ENCODE measurements at regions not wholly inside any gene's neighbourhood (a gene's known extent, or its start where the extent isn't known, plus 50 kb on each side); places are given as distances from the start of the nearest gene placed in this dataset.

DNA sequence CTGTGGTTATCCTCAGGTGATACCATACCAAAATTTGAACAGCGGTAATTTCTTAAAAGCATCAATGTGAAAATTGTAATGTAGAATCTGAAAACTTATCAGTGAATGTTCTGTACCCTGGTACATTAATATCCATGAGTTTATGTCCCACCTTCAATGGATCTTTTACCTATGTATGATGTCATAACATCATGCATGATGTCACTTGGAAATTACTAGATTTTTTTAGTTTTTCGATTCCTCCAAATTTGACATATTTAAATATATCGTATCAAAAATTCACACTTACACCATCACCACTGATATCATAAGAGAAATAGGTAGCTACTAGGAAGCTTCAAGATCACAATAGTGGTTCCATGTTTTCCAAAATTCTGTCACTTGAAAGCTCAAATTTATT, 95.0 kb upstream of the AKR1E2 start:
- no peak for DNase-seq

DNA sequence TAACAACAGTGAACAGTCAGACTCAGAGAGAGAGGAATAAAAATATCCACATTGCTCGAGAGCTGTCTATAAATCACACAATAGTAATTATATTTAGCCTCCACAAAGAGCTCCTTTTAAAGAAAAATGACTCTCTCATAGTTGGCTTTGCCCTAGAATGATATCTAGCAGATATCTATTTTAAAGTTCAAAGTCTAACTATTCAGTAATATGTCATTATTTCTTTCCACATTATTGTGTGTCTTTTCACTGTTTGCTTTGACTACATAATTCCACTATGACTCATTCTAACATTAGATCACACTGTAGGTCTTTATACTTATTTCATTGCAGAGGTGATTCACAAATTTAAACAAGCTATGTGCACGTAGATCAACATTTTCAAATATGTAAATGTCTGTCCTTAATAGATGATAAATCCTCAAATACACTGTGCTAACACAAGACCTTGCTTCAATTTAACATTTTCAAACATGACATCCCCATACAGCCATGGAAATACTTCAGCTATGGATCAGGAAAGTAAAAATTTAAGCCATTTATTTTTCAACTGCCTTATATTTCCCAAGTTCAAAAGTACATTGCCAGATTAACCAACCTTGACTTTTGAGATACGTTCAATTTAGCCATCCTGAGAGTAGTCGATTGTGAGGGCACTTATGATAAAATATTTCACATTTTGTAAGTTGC, 99.9 kb upstream of the AKR1E2 start:
- no peak for DNase-seq

DNA sequence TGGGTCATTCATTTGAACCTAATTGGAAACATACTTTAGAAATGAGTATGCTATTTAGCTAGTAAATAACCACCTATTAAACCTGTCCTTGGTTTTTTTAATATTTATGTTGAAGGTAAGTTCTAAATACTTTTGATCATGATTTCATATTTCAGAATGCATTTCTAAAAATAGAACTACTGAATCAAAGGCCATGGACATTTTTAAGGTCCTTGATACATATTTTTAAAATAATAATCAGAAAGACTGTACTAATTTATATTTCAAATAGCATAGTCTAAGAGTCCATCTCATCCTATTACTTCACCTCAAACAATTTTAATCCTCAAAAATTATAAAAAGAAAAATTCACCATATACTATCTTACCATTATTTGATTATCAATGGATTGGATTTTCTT, 102.1 kb upstream of the AKR1E2 start:
- DNase-seq = no peak

DNA sequence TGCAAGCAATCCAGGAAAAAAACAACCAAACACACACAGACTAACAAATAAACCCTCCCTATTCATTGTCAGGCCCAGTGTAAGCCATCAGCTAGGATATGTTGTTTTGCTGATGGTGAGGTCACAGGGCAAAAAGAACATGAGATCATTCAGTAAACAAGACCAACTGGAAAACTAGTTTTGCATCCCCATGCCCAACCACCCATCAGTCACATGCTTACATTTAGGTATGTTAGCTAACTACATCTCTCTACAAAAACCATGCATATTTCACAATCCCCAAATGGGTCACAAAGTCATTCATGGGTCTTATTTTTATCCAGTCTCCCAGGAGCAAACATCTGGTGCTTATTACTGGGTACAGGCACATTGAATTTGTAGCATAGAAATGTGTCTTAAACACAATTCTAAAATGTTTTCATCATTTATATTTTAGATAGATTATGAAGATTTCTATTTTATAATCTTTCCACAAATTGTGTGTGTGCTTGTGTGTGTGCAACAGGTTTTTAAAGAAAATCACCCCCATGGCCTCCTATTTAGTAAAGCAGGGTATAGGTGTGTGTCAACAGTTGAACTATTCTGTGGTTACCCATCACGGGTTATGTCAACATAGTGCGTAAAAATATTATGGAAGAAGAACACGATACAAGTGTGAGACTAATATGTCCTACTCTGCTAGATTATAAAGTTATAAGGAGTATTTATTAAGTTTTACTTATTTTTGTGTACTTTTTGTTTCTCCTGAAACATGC, 103.8 kb upstream of the AKR1E2 start:
- DNase-seq = no peak

DNA sequence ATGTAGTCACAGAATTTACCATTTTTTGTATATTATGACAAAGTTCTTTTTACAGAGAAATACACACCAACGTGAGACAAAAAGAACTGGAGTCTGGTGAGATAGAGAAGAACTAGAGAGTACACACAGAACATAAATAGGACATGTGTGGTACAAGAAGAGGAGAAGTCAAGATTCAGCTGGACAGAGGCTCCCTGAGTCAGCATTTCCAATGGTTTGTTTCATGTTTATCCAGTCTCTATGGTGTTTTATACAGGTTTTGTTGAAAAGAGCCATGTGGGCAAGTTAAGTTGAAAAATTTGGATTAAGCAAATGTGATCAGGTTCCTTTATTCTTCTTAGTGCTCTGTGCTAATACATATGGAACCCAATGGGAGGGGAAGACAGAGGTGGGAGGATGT, 105.5 kb upstream of the AKR1E2 start:
- no peak for DNase-seq

DNA sequence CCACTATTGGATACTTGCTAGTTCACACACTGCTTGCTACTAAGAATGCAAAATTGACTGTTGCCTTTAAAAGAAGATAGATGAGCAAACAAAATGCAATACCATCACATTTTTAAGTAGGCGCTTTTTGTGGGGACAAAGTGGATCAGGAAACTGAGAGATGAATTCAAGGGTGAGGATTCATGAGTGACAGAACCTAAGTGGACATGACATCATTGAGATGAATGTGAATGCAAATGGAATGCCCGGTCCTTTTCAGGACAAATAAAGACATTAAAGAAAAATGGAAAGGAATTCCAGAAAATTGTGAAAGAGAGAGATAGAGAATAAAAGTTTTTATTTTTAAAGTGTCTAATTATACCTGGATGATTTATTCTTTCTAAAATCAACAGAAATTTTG, 106.3 kb upstream of the AKR1E2 start:
- no peak for DNase-seq

DNA sequence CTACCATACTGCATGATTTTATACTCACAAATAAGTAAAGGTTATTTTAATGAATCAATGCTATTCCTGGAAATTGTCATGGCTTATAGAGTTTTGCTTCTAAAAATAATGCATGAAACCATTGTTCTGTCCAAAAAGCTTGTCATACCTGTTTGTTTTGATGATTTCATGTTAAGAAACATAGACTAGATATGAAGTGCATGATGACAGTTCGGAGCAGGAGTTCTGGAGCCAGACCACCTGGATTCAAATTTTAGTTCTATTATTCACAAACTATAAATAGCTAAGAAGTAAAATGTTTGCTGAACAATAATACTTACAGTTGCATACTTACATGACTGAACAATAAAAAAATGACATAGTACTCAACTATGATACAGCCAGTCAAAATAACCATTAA, 107.0 kb upstream of the AKR1E2 start:
- DNase-seq = no peak

DNA sequence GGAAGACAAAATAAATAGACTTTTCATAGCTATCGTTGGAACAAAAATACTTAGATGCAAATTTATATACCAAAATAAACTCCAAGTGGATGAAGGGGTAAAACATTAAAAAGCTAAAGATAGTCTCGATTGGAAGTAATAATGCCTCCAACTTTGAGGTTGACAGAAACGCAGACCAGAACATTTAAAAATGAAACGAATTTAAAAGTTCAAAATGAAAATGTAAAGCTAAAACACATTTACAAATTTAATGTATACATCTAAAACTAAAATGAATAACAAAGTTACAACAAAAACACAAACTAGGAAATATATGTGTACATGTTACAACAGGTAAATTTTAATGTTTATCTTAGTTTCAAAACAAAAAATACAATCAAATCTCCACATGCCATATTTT, 107.5 kb upstream of the AKR1E2 start:
- no peak for DNase-seq

DNA sequence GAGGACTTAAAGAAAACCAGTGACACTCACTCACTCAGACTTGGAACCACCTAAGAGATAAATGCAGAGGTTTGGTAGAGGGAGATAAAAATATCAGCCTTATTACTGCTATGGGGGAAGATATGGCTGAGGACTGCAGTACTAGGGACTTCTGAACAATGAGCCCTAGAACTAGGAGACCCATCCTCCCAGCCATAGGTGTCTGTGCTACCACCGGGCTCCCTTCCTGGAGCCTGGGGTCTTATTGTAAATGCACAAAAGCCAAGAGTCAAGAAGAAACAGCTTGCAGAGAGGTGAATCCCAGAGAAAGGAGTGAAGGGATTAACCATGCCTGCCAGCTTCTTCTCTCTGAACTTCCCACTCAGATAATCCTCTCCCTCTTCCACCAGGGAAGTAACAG, 108.3 kb upstream of the AKR1E2 start:
- DNase-seq = no peak

DNA sequence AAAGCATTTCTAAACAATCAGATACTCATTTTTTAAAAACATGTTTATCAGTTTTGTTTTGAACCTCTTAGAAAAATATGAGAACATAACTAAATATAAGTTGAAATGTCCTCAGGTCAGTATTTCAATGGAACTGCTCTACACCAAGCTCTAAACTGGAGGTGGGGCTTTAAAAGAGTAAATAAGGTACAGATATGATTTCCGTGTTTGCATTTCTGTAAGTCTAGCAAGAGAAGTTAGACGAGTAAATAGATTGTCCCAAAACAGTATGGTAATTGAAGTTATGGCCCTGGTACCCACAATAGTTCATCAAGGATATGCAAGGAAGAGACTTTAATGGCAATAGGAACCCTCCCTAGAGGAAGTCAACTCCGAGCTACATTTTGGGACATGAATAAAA, 115.1 kb upstream of the AKR1E2 start:
- no peak for DNase-seq

DNA sequence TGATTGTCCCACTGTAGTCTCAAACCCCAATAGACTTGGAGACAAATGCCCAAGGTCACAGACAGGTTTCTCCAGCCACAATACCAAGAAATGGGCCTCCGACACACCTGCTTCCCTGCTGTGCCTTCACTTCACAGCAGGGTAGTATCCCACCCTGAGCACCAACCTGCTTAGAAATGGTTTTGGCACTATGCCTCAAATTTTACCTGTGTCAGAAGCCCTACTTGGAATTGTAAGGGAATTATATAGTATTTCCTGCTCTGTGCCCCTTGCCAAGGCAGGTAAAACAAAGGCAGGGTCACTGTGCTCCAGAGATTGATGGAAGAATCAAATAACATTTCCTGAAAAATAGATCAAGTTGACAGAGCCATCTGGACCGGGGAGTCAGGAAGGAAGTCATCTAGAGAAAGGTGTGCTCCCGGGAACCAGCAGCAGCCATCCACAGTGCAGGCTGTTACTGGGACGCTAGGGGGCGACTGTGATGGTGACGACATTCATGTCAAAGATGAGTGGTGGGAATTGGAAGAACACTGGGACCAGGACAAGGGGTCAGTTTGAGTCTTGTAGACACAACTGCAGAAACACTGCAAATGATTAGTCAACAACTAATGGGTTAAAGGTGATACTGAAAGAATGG, 117.8 kb upstream of the AKR1E2 start:
- no peak for DNase-seq

DNA sequence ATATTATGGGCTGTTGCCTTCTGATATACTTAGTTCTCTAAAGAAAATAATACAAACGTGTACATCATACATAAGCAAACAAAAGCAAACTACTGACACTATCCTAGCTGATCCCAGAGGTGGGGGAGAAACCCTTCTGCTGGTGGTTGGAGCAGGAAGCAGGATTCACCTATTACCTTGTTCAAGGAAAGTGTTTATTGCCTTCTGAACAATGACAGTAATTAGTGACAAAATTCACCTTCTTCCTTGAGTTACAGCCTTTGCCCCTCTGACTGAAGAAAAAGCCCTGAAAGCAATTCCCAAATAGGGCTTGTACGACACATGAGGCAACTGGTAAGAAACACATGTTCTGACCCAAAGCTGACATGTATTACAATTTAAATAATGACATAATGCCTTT, 118.8 kb upstream of the AKR1E2 start:
- DNase-seq = no peak

DNA sequence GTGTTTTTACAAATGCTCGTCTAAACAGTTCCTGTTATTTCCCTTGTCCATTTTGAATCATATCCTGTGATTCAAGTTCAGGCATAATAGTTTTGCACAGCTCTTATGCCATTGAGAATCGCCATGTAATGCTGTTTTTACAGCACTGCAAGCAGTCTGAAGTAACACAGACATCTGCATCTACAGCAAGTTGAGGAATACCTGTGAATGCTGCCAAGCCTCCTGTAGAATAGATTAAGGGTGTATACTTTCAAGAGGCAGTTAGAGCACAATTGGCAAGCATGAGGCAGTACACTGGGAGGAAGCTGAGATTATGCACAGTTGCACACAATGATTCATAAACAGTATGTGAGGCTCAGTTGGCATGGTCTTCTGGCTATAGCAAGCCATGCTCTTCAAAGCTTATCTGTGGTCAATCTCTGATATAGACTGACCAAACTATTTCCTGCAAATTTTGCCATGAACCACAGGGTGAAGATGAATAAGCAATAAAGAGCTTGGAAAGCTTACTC, 121.9 kb upstream of the AKR1E2 start:
- no peak for DNase-seq

DNA sequence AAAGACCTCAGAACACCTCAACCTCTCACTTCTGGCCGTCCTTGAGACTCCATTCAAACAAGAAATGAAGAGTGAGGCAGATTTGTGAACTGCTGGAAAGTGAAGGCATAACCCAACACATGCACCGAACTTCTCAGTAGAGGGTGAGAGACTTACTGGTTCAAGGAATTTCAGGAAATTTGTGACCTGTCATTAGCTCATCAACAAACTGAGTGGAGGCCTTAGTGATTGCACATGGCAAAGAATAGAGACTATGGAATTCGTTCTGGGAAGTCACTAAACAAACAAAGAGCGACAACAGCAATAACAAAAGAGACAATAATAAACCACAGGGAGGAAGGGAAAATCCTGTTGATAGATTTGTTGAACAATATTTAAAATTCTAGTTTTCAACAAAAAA, 125.0 kb upstream of the AKR1E2 start:
- DNase-seq = no peak

DNA sequence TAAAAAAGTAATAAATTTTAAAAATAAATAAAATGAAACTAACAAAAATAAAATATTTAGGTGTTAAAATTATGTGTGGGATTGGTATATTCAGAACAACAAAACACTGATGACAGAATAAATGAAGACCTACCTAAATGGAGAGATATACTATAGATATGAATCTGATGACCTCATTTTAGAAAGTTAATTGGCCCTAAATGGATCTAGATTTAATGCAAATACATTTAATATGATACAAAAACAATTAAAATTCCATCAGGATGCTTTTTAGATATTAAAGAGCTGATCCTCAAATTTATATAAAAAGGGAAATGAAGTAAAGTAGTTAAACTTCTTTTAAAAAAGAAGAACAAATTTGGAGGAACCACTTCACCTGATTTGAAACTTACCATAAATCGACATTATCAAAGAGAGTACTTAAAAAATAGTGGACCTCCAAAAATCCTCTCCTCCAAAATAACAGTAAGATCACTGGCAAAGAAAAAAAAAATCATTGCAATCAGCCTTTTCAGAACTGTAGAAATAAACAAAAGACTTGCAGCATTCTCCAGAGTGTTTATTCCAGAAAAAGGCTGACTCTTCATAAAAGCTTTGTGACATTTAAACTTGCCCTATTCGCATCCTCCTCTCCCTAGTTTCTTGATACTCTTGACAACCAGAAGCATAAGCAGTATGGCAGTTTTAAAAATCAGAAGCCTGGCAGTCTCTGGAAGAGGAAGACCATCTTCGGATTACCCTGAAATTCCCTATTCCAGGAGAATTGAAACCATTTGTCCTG, 125.9 kb upstream of the AKR1E2 start:
- DNase-seq = no peak

DNA sequence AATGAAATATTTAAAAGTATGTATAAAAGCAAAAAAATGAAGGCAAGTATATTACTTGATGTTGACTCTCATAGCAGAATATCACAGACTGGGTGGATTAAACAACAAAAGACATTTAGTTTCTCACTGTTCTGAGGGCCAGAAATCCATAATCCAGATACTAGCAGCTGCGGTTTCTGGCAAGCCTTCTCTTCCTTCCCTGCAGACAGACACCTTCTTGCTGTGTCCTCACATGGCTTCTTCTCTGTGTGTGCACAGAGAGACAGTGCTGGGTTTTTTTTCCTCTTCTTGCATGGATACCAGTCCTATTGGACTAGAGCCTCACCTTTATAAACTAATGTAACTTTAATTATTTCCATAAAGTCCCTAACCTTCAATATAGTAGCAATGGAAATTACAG, 127.9 kb upstream of the AKR1E2 start:
- no peak for DNase-seq

DNA sequence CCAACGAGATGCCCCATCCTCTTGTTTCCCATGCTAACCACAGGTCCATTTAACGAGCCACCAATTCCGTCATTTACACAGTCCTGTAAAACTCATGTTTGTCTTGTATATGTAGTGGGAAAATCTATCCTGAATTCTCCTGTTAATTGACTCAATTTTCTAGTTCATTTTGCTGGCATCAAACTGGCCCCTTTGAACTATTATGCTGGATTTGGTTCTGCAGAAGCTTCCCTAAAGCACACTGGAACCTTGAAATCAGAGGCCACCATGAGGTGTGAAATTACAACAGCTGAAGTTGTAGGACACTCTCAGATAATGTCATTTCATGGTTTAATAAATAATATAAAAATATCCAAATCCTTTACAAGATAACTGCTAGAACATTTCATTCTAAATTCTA, 129.8 kb upstream of the AKR1E2 start:
- no peak for DNase-seq

DNA sequence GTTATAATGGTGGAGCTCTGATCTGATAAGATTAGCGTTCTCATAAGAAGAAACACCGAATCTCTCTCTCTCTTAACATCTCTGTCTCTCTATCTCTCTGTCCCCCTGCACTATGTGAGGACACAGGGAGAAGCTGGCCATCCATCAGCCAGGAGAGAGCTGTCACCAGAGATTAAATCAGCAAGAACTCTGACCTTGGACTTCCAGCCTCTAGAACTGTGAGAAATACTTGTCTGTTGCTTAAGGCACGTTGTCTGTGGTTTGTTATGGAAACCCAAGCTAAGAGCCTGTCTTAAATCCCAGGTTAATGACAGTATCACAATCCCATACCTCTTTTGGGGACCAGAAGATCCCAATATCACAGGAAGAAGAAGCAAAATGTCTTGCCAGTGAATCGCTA, 132.0 kb upstream of the AKR1E2 start:
- DNase-seq = no peak

DNA sequence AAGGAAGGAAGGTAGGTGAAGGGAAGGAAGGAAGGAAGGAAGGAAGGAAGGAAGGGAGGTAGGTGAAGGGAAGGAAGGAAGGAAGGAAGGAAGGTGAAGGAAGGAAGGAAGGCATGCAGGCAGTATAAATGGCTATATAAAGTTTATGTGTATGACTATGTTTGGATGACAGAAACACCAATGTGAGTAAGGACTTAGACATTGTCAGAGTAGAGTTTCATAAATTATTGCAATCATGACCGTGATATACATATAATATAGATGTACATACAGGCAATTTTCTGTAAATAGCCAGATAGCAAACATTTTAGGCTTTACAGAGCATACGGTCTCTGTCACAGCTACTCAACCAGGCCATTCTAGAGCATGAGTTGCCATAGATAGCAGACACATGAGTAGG, 133.8 kb upstream of the AKR1E2 start:
- DNase-seq = no peak

DNA sequence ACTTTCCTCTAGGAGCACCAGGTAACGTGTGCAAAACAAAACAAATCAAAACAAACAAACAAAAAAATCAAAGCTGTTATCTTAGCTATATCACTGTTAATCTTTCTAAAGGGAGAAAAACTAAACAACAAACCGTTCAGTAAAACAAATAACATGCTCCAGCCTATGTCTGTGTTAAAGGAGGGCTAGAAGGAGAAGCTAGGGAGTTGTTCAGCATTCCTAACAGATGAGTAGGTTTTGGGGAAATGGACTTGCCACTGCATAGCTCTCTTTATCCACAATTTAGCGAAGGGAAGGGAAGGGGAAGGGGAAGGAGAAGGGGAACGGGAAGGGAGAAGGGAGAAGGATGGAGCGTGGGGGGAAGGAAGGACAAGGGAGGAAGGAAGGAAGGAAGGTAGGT, 134.2 kb upstream of the AKR1E2 start:
- no peak for DNase-seq

DNA sequence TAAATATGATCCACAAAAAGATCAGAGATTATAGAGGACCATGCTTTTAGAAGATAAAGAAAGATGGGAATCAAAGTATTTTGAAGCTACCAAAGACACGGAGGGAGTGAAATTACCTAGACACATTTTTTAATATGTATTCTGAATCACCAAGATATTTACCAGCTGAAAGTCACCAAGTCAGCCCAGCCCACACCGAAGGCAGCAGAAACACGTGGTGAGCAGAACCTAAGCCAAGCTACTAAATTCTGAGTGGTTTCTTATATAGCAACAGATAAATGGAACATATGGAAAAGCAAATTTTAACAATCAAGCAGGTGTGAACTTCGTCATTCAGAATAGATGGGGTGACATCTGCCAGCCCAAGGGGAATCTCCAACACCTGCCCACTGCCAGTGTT, 134.7 kb upstream of the AKR1E2 start:
- no peak for DNase-seq

DNA sequence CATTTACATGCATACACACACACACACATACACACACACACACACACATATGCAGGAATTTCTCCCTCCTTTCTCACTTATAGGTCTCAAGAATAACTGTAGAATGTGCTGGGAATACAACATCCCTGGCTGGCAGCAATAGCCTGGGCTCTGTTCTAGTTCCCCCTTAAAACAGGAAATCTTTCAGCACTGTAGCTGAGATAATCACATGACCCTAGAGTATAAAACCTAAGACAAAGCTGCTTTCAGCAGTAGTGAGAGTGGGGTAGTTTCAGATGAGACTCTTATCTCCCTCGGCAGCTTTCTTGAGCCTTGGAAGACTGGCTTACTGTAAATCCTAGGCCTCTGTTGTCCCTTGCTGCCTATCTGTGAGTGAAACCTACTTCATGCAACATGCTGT, 137.4 kb upstream of the AKR1E2 start:
- DNase-seq = no peak

DNA sequence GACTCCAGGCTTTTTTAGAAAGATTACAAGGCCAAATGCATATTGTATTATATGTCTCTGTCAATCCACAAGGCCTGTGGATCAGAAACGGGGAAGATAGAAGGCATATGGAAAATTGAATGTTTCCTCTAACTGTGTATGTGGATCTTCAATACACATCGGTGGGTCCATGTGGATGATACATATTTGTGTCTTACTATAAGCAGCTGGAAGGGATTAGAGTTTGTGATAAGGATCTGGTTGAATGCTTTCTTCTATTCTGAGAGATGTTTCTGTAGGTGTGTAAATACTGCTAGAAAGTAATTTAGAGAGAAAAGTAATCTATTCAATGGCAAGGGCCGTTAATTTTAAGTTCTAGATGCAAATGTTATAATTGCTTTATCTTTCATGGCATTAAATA, 137.8 kb upstream of the AKR1E2 start:
- DNase-seq = no peak
